Peyer's patch (tissue), 4 donors: ENCODE measurements at regions not wholly inside any gene's neighbourhood (a gene's known extent, or its start where the extent isn't known, plus 50 kb on each side); places are given as distances from the start of the nearest gene placed in this dataset.
"Not testable (repeated sequence)": the region's sequence is repeated elsewhere in the genome, so short reads cannot be mapped to it uniquely, and the experiment has no call there.

ENCODE experiments used
- DNase-seq, 3 donors: peaks; one replicate each; pipeline ENCODE4 v3.0.0-alpha.2; 2017 to 2019
- H3K27ac ChIP-seq, 4 donors: fragments of 200-600 bp; sonication (generic); one replicate each; pipeline ENCODE4 v1.5.1; 2016 to 2019
- H3K27me3 ChIP-seq, 2 donors: fragments of 200-600 bp; sonication (generic); one replicate each; pipeline ENCODE4 v1.5.1; 2019
- H3K36me3 ChIP-seq, 3 donors: fragments of 200-600 bp; sonication (generic); one replicate each; pipeline ENCODE4 v1.5.1; 2016 to 2019
- H3K4me1 ChIP-seq, 4 donors: fragments of 200-600 bp; sonication (generic); one replicate each; pipeline ENCODE4 v1.5.1; 2016 to 2019
- H3K4me3 ChIP-seq, 4 donors: fragments of 200-600 bp; sonication (generic); 1 replicate in 3 of 4; 2 replicates in 1 of 4; pipeline ENCODE4 v1.5.1; 2016 to 2019; ENCODE audit warnings: mild to moderate bottlenecking in 1 of 4
- H3K9me3 ChIP-seq, 4 donors: fragments of 200-600 bp; sonication (generic); one replicate each; pipeline ENCODE4 v1.5.1; 2016 to 2019; ENCODE audit warnings: mild to moderate bottlenecking in 1 of 4
- CTCF ChIP-seq, 6 experiments: fragments of 450-650 bp in 4 of 6; fragments of 200-600 bp in 2 of 6; sonication (generic) in 1 of 6; IDR thresholded peaks; one replicate each; pipeline ENCODE4 v1.5.1; 2017 to 2019; ENCODE audit warnings: antibody characterized with exemption in 6 of 6, mild to moderate bottlenecking in 3 of 6, moderate library complexity in 1 of 6
- POLR2A ChIP-seq, 2 donors: fragments of 450-650 bp; IDR thresholded peaks; one replicate each; pipeline ENCODE4 v1.5.1; 2017; ENCODE audit warnings: antibody characterized with exemption in 2 of 2, mild to moderate bottlenecking in 2 of 2, moderate library complexity in 2 of 2

- Histone ChIP-seq H3K36me3 (no peaks in the 10 kb centered on the region), H3K9me3 (no peaks in the 10 kb centered on the region), H3K4me3 (no peak overlapping the region), H3K27ac (no peak overlapping the region), H3K27me3 (no peaks in the 10 kb centered on the region), H3K4me1 (no peaks in the 10 kb centered on the region)
- TF ChIP-seq POLR2A (IDR thresholded peaks at IDR 0.05) (no peak), CTCF (IDR thresholded peaks at IDR 0.05) (no peak)
- DNase-seq, result peak in 1 of 3 donors; percentile 51
These were observed 101.3 kb downstream of the TMEM121 start for GRCh38 chr14:105627701-105628100.

GRCh38 chr14:105628126-105628525, 101.7 kb downstream of the TMEM121 start:
- H3K27ac ChIP-seq, H3K4me3 ChIP-seq, H3K9me3 ChIP-seq, H3K4me1 ChIP-seq, H3K27me3 ChIP-seq, H3K36me3 ChIP-seq: not testable (repeated sequence)
- DNase-seq, result peak in 1 of 3 donors; percentile 47

- not testable (repeated sequence) for H3K4me3 ChIP-seq, H3K36me3 ChIP-seq, H3K4me1 ChIP-seq, H3K27me3 ChIP-seq, H3K9me3 ChIP-seq, H3K27ac ChIP-seq, DNase-seq
These were observed 102.2 kb downstream of the TMEM121 start for GRCh38 chr14:105628531-105629067.

- DNase-seq, result peak in 1 of 3 donors; percentile 49
These were observed 102.9 kb downstream of the TMEM121 start for GRCh38 chr14:105629091-105629885.

GRCh38 chr14:105629886-105630215, 103.5 kb downstream of the TMEM121 start:
- H3K27me3 ChIP-seq, result no peaks in the 10 kb centered on the region
- no peak overlapping the region for H3K4me3 ChIP-seq
- no peaks in the 10 kb centered on the region for H3K4me1 ChIP-seq
- no peak overlapping the region for H3K27ac ChIP-seq
- H3K36me3 ChIP-seq, result no peaks in the 10 kb centered on the region
- TF ChIP-seq POLR2A (IDR thresholded peaks at IDR 0.05) (no peak), CTCF (IDR thresholded peaks at IDR 0.05) (no peak)
- DNase-seq, result no peak
- no peaks in the 10 kb centered on the region for H3K9me3 ChIP-seq

More at GRCh38 chr14:105629091-105629885, 102.9 kb downstream of the TMEM121 start:
- not testable (repeated sequence) for H3K36me3 ChIP-seq, H3K4me1 ChIP-seq, H3K27ac ChIP-seq, H3K27me3 ChIP-seq, H3K4me3 ChIP-seq, H3K9me3 ChIP-seq

- not testable (repeated sequence) for H3K4me1 ChIP-seq, H3K27ac ChIP-seq, H3K27me3 ChIP-seq, H3K4me3 ChIP-seq, H3K36me3 ChIP-seq, DNase-seq, H3K9me3 ChIP-seq
These were observed 104.0 kb downstream of the TMEM121 start for GRCh38 chr14:105630293-105630934.

GRCh38 chr14:105630935-105631779, 104.8 kb downstream of the TMEM121 start:
- not testable (repeated sequence) for H3K27me3 ChIP-seq, DNase-seq, H3K4me3 ChIP-seq, H3K4me1 ChIP-seq, H3K36me3 ChIP-seq, H3K27ac ChIP-seq, H3K9me3 ChIP-seq

- Histone ChIP-seq H3K27ac (no peak overlapping the region), H3K4me3 (no peak overlapping the region), H3K9me3 (no peaks in the 10 kb centered on the region), H3K36me3 (no peaks in the 10 kb centered on the region), H3K4me1 (no peaks in the 10 kb centered on the region), H3K27me3 (no peaks in the 10 kb centered on the region)
- TF ChIP-seq CTCF (IDR thresholded peaks at IDR 0.05) (no peak), POLR2A (IDR thresholded peaks at IDR 0.05) (no peak)
- DNase-seq, result no peak
These were observed 105.6 kb downstream of the TMEM121 start for GRCh38 chr14:105632010-105632409.

GRCh38 chr14:105633596-105633995, 107.2 kb downstream of the TMEM121 start:
- H3K4me3 ChIP-seq, H3K4me1 ChIP-seq, H3K27ac ChIP-seq: not testable (repeated sequence)

More at GRCh38 chr14:105633596-105633995, 107.2 kb downstream of the TMEM121 start:
- not testable (repeated sequence) for H3K36me3 ChIP-seq, H3K27me3 ChIP-seq, DNase-seq, H3K9me3 ChIP-seq
